ENCODE measurements at regions not wholly inside any gene's neighbourhood (a gene's known extent, or its start where the extent isn't known, plus 50 kb on each side); places are given as distances from the start of the nearest gene placed in this dataset.

DNA sequence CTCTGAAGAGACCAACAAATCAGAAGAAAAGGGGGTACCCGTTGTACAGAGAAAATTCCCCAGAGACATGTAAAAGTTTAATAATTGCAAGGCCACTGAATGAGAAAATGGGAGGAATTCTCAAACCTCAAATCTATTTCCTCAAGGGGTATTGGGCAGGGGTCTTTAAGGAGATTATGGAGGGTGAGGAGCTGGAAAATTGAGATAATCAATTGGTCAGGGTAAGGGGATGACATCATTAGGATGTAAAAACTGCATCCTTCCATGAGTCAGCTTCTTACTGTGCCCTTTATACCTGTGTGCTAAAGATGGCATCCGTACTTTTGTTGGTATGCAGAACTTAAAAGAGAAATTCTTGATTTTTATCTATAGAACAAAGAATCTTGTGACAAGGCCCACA, 641.5 kb downstream of the LRFN5 start:
- TF ChIP-seq, protein P1, sequence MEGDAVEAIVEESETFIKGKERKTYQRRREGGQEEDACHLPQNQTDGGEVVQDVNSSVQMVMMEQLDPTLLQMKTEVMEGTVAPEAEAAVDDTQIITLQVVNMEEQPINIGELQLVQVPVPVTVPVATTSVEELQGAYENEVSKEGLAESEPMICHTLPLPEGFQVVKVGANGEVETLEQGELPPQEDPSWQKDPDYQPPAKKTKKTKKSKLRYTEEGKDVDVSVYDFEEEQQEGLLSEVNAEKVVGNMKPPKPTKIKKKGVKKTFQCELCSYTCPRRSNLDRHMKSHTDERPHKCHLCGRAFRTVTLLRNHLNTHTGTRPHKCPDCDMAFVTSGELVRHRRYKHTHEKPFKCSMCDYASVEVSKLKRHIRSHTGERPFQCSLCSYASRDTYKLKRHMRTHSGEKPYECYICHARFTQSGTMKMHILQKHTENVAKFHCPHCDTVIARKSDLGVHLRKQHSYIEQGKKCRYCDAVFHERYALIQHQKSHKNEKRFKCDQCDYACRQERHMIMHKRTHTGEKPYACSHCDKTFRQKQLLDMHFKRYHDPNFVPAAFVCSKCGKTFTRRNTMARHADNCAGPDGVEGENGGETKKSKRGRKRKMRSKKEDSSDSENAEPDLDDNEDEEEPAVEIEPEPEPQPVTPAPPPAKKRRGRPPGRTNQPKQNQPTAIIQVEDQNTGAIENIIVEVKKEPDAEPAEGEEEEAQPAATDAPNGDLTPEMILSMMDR (IDR thresholded peaks at IDR 0.05), result no peak
- no peak for TF ChIP-seq EP300 (IDR thresholded peaks at IDR 0.05)
